SH-SY5Y (cell line): ENCODE measurements at regions not wholly inside any gene's neighbourhood (a gene's known extent, or its start where the extent isn't known, plus 50 kb on each side); places are given as distances from the start of the nearest gene placed in this dataset.

Experiments used
- GATA2 ChIP-seq: IDR thresholded peaks from 2 replicates; pipeline ENCODE4 v1.6.1; 2011; ENCODE audit warnings: mild to moderate bottlenecking, low read depth, low read length
- GATA3 ChIP-seq: IDR thresholded peaks from 2 replicates; pipeline ENCODE4 v1.6.1; 2011; ENCODE audit warnings: low read depth, mild to moderate bottlenecking, low read length, moderate library complexity

DNA sequence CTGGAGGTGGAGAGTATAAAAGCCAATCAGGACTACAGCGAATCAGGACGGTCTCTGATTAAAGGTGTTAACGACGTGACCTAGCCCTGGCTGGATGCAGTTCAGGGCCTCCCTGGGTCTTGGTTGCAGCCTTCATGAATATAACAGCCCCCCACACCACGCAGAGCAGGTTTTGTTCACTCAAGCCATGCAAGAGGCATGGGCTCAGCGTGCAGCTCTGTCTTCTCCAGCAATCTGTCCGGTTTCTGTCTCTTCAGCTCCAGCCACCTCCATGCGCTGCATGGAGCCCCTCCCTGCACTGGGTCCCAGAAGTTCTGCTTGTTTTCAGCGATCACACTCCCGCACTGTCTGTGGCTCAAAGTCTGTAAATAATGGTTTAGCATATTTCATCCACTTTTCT lies 57.1 kb upstream of the CHRNA7 start:
- TF ChIP-seq GATA2 (no peak), GATA3 (no peak)
